IPS-20b (cell line): ENCODE measurements at regions not wholly inside any gene's neighbourhood (a gene's known extent, or its start where the extent isn't known, plus 50 kb on each side); places are given as distances from the start of the nearest gene placed in this dataset.

ENCODE experiments used
- H3K27ac ChIP-seq: one replicate; pipeline ENCODE4 v1.5.1; 2013; ENCODE audit warnings: low read length
- H3K27me3 ChIP-seq: 2 replicates; pipeline ENCODE4 v1.6.1; 2013; ENCODE audit warnings: mild to moderate bottlenecking, low read length, inconsistent platforms; ENCODE audit not compliant: insufficient read depth
- H3K36me3 ChIP-seq: 2 replicates; pipeline ENCODE4 v1.6.1; 2013; ENCODE audit warnings: low read depth, mild to moderate bottlenecking, inconsistent platforms, low read length, moderate library complexity; ENCODE audit not compliant: insufficient read depth
- H3K4me1 ChIP-seq: 2 replicates; pipeline ENCODE4 v1.6.1; 2013; ENCODE audit warnings: mild to moderate bottlenecking, control low read depth, inconsistent platforms, low read length, moderate library complexity; ENCODE audit not compliant: insufficient read depth
- H3K4me3 ChIP-seq: 2 replicates; pipeline ENCODE4 v1.5.1; 2013; ENCODE audit warnings: mild to moderate bottlenecking, low read length, inconsistent platforms
- H3K9ac ChIP-seq: 2 replicates; pipeline ENCODE4 v1.6.1; 2013; ENCODE audit warnings: low read depth, mild to moderate bottlenecking, inconsistent platforms, low read length, moderate library complexity
- H3K9me3 ChIP-seq: 2 replicates; pipeline ENCODE4 v1.6.1; 2013; ENCODE audit warnings: mild to moderate bottlenecking, low read depth, low read length, inconsistent platforms; ENCODE audit not compliant: insufficient read depth

DNA sequence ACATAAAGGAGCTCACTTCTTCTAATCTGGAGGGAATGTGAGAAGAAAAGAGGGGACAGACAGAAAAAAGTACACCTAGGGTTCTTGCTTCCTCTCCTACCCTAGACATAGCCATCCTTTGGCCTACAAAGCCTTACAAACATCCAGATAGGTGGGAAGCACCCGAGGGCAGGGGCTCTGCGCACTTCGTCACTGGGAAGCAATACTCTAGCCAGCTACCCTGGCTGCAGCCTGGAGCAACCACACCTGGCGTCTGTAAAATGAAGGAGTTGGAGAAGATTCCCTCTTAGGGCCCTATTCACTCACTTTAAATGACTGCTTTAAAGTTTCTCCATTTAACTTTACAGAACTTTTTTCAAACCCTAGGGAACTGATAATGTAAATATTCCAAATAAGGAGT lies 65.7 kb upstream of the NOCT start:
- Histone ChIP-seq H3K27me3 (no peaks in the 10 kb centered on the region), H3K4me3 (no peak overlapping the region), H3K9me3 (no peaks in the 10 kb centered on the region), H3K9ac (no peak overlapping the region), H3K36me3 (no peaks in the 10 kb centered on the region), H3K27ac (no peak overlapping the region), H3K4me1 (no peaks in the 10 kb centered on the region)

DNA sequence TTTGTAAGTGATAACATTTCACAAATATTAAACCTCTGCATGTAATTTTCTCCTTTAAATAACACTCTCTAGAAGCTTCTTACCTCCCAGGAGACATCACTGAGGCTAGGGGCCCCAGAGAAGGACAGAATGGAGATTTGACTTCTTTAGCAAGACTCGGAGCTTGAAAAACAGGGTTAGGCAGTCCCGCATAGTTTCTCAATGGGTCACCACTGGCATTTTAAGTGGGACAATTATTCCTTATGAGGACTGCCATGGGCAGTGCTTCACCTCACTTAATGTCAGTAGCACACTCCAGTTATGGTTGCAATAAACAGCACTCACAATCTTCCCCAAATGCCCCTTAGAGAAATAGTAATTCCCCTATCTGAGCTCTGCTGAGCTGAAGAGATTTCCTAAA lies 66.7 kb upstream of the NOCT start:
- Histone ChIP-seq H3K4me1 (no peaks in the 10 kb centered on the region), H3K9ac (no peak overlapping the region), H3K27ac (no peak overlapping the region), H3K4me3 (no peak overlapping the region), H3K27me3 (no peaks in the 10 kb centered on the region), H3K9me3 (no peaks in the 10 kb centered on the region), H3K36me3 (no peaks in the 10 kb centered on the region)

DNA sequence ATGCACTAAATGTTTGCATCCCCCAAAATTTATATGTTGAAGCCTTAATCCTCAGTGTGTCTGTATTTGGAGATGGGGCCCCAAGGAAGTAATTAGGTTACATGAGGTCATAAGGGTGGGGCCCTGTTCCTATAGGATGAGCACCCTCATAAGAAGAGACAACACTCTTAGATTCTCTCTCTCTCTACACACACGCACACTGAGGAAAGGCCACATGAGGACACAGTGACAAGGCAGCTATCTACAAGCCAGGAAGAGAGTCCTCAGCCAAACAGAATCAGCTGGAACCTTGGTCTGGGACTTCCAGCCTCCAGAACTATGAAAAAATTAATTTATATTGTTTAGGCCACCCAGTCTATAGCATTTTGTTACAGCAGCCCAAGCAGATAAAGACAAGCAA lies 69.3 kb upstream of the NOCT start:
- no peaks in the 10 kb centered on the region for H3K9me3 ChIP-seq
- no peaks in the 10 kb centered on the region for H3K27me3 ChIP-seq
- H3K36me3 ChIP-seq, result no peaks in the 10 kb centered on the region
- no peak overlapping the region for H3K27ac ChIP-seq
- no peak overlapping the region for H3K9ac ChIP-seq
- no peak overlapping the region for H3K4me3 ChIP-seq
- no peaks in the 10 kb centered on the region for H3K4me1 ChIP-seq

DNA sequence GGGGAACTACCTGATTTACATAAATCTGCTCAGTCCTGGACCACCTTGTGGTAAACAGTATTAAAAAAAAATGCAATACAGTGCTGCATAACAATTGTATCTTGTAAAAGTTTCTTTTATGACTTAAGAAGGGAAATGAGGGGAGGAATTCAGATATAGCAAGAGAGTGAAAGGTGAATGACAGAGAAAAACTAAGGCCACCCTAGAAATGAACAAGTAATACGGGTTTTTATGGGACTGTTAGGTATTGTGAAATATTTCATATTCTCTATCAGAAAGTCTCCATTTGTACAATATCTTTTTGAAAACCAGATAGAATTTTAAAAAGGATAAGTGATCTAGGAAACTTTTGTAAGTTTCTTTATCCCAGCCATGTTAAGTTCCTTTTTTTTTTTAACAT lies 69.7 kb upstream of the NOCT start:
- no peaks in the 10 kb centered on the region for H3K4me1 ChIP-seq
- no peak overlapping the region for H3K27ac ChIP-seq
- H3K9ac ChIP-seq, result no peak overlapping the region
- no peak overlapping the region for H3K4me3 ChIP-seq
- no peaks in the 10 kb centered on the region for H3K36me3 ChIP-seq
- H3K9me3 ChIP-seq, result no peaks in the 10 kb centered on the region
- no peaks in the 10 kb centered on the region for H3K27me3 ChIP-seq

DNA sequence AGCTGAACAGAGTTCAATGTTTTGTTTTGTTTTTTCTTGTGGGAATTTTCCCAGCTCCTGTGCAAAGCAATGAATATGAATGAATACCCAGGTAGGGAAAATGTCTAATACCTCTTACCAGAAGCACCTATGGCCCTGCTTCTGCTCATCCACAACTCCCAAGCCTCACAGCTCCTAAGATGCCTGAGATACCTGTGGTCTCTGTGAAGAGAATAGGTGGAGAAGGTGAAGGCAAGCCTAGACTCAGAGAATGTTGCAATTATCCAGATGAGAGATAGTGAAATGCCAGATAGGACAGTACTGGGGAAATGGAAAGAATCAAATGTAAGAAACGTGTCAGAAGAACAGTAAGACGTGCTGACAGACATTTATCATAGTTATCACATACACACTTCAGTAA lies 70.2 kb upstream of the NOCT start:
- no peak overlapping the region for H3K27ac ChIP-seq
- H3K9me3 ChIP-seq, result no peaks in the 10 kb centered on the region
- no peaks in the 10 kb centered on the region for H3K36me3 ChIP-seq
- no peak overlapping the region for H3K9ac ChIP-seq
- H3K4me3 ChIP-seq, result no peak overlapping the region
- no peaks in the 10 kb centered on the region for H3K4me1 ChIP-seq
- H3K27me3 ChIP-seq, result no peaks in the 10 kb centered on the region

DNA sequence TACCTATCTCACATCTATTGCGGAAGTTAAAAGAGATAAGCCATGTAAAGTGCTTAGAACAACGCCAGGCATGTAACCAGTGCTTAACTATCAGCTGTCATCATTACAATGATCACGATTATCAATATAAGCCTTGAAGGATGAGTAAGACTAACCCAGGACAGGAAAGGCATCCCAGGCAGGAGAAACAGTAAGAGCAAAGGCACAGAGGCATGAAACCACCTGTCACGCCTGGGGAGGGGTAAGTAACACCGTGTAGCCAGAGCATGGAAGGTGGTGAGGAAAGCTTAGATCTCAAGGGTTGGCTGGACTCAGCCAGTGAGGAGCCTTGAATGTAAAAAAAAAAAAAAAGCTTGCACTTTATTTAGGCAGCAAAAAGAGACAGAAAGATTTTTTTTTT lies 71.7 kb upstream of the NOCT start:
- no peaks in the 10 kb centered on the region for H3K4me1 ChIP-seq
- no peaks in the 10 kb centered on the region for H3K27me3 ChIP-seq
- no peaks in the 10 kb centered on the region for H3K9me3 ChIP-seq
- H3K36me3 ChIP-seq, result no peaks in the 10 kb centered on the region
- no peak overlapping the region for H3K9ac ChIP-seq
- H3K4me3 ChIP-seq, result no peak overlapping the region
- H3K27ac ChIP-seq, result no peak overlapping the region

DNA sequence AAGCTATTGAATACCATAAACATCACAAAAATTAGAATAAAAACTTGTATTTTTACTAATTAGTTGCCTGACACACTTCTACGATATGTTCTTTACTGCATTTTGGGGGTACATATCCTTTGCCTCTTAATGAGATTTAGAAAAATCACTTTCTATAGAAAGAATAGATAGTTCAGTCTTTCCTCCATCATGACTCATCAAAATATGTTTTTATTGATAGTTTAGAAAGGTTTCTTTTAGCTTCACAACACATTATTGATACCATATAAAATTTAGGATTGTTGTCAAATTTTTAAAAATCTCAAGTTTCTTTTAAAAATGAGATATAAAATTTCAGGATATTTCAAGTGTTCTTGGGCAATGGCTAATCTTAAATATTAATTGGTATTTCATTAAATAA lies 74.5 kb upstream of the NOCT start:
- peaks cover 7% of the 10 kb centered on the region; the same call in 1 of the 2 replicates for H3K4me1 ChIP-seq
- H3K9ac ChIP-seq, result no peak overlapping the region
- no peaks in the 10 kb centered on the region for H3K27me3 ChIP-seq
- H3K27ac ChIP-seq, result no peak overlapping the region
- H3K9me3 ChIP-seq, result no peaks in the 10 kb centered on the region
- no peaks in the 10 kb centered on the region for H3K36me3 ChIP-seq
- H3K4me3 ChIP-seq, result no peak overlapping the region

DNA sequence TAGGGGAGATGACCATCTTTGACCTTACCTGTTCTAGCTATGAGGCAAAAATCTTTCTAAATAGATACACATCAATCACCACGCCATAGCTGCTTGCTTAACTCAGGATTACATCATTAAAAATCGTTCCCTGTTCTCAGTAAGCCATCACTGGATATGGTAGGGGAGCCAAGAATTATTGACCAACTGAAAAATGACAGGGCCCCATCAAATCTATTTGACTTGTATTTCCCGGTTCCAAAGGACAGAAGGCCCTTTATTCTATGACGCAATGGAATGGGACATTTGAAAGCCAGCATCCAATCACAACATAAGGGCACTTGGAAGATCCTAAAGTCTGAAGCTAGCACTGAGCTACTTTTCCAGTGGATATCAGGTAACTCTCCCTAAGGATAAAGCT lies 75.6 kb upstream of the NOCT start:
- Histone ChIP-seq H3K4me1 (peaks cover 7% of the 10 kb centered on the region; the same call in 1 of the 2 replicates), H3K27ac (no peak overlapping the region), H3K4me3 (no peak overlapping the region), H3K9me3 (no peaks in the 10 kb centered on the region), H3K27me3 (no peaks in the 10 kb centered on the region), H3K9ac (no peak overlapping the region), H3K36me3 (no peaks in the 10 kb centered on the region)

DNA sequence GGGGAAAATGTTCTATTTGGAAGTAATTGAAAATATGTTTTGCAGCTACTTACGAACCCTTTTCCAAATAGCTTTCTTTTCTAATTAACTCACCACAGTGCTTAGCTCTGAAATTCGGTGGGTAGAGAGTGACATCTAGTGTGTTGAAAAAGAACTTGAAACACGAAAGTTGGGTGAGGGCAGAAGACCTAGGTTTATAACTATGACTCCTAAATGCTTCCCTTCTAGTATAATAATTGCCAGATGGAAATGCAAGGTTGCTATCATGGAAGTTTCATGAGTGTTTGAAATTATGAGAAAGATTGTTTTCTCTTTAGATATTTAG lies 77.3 kb upstream of the NOCT start:
- no peaks in the 10 kb centered on the region for H3K9me3 ChIP-seq
- H3K36me3 ChIP-seq, result no peaks in the 10 kb centered on the region
- peaks cover 7% of the 10 kb centered on the region; the same call in 1 of the 2 replicates for H3K4me1 ChIP-seq
- peak overlapping the region; percentile 12; the same call in 1 of the 2 replicates for H3K9ac ChIP-seq
- no peak overlapping the region for H3K4me3 ChIP-seq
- H3K27ac ChIP-seq, result no peak overlapping the region
- H3K27me3 ChIP-seq, result no peaks in the 10 kb centered on the region

DNA sequence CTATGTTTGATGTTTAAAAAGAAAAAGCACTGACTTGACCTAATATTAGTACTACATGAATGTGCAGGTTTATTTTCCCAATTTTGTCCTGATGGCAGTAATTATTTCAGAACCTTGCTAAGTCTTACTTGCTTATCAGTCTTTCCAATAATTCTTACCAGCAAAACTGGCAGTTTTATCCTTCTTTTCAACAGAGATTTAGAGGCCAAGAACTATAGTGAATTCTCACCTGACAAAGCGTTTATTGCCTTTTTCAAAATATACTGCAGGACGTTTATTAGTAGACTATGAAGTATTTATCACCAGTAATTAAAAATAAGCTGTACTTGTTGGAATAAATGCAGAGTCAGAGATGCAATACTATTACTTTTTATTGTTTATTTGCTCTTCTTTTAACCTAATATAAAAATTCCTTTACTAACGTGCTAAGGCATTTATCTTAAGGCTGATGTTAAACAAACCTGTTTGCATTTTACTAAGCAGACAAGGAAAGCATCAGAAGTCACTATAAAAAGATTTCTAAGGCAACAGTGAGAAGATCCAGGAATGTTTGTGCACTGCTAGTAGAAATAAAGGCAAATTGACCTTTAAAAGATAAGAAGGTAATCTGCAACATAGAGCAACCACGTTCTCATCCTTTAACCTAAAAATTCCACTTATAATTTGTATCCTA lies 80.3 kb upstream of the NOCT start:
- Histone ChIP-seq H3K27me3 (no peaks in the 10 kb centered on the region), H3K36me3 (no peaks in the 10 kb centered on the region), H3K4me1 (peaks cover 7% of the 10 kb centered on the region; the same call in 1 of the 2 replicates), H3K9me3 (no peaks in the 10 kb centered on the region), H3K27ac (no peak overlapping the region), H3K4me3 (no peak overlapping the region), H3K9ac (no peak overlapping the region)

DNA sequence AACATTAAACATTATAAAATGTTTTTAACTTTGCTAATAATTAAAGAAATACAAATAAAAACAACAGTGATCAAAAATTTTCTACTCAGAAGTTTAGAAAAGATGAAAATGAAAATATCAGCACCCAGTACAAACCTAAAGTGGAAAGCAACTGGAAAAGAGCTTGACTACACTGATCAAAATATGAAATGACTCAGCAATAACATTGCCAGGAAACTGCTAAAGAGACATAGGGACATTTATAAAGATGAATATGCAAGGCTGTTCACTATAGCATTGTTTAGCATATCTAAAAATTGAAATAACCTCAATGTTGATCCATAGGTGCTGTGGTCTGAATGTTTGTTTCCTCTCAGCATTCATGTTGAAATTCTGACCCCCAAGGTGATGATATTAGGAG lies 88.5 kb upstream of the NOCT start:
- Histone ChIP-seq H3K4me3 (no peak overlapping the region), H3K4me1 (no peaks in the 10 kb centered on the region), H3K27me3 (no peaks in the 10 kb centered on the region), H3K36me3 (no peaks in the 10 kb centered on the region), H3K27ac (no peak overlapping the region), H3K9ac (no peak overlapping the region), H3K9me3 (no peaks in the 10 kb centered on the region)

DNA sequence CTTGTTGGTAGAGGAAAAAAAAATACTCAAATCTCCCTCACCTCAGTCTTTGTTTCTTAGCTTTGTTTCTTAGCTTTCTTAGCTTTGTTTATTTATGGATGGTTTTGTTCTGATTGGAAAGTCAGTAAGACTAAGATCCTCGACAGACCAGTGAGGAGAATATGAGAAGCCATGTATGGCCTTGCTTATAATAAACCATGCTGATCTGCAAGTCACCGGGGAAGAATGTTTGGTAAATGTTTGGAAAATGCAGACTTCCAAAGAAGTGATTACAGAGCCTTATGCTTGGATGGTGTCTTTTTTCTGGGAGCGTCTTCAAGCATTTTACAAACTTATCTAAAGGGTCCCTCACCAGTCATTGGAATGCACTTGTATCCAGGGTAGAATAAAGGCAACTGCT lies 90.1 kb upstream of the NOCT start:
- no peak overlapping the region for H3K4me3 ChIP-seq
- H3K4me1 ChIP-seq, result no peaks in the 10 kb centered on the region
- no peaks in the 10 kb centered on the region for H3K36me3 ChIP-seq
- H3K9ac ChIP-seq, result no peak overlapping the region
- H3K27me3 ChIP-seq, result no peaks in the 10 kb centered on the region
- H3K27ac ChIP-seq, result no peak overlapping the region
- H3K9me3 ChIP-seq, result no peaks in the 10 kb centered on the region
